ENCODE measurements at regions not wholly inside any gene's neighbourhood (a gene's known extent, or its start where the extent isn't known, plus 50 kb on each side); places are given as distances from the start of the nearest gene placed in this dataset.

DNA sequence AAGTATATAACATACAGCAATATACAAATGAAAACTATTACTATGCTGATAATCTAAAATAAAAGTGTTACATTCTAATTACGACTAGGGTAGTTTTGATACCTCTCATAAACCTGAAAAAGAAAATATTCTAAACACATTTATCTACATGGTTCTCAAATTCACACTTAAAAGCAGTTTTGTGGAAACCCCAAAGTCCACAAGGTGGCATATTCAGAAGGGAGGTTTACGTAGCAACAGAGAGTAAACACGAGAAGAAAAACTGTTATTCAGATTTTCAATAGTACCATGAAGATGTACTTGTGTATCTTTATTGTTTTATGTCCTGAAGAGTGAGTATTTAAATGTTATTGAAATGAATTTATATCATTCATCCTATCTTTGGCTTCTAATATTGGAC lies 275.9 kb upstream of the KLHL1 start:
- no peak for DNase-seq (ENCODE audit: low spot score)

DNA sequence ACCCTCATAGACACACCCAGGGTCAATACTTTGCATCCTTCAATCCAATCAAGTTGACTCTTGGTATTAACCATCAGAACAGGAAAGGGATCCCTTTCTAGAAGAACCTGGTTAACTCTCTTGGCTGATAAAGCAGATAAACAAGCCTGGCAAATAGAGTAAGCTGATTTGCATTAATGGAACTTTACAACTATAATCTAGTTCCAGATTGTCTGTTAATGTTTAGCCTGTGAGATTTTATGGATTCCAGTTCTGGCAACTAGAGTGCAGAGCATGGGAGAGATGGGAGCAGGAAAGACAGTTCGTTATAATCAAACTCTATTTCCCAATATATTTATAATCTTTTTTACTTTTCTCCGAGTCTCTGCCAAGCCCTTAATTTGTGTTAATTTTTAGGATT lies 272.6 kb upstream of the KLHL1 start:
- no peak for DNase-seq (ENCODE audit: low spot score)

DNA sequence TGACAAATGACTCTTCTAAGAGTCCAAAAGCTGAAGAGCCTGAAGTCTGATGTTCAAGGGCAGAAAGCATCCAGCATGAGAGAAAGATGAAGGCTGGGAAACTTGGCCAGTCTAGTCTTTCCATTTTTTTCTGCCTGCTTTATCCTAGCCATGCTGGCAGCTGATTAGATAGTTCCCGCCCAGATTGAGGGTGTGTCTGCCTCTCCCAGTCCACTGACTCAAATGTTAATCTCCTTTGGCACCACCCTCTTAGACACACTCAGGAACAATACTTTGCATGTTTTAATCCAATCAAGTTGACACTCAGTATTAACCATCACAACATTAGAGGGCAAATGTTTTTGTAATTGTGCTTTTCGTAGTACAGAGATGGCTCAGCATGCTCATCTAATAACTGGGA lies 267.5 kb upstream of the KLHL1 start:
- no peak for DNase-seq (ENCODE audit: low spot score)

DNA sequence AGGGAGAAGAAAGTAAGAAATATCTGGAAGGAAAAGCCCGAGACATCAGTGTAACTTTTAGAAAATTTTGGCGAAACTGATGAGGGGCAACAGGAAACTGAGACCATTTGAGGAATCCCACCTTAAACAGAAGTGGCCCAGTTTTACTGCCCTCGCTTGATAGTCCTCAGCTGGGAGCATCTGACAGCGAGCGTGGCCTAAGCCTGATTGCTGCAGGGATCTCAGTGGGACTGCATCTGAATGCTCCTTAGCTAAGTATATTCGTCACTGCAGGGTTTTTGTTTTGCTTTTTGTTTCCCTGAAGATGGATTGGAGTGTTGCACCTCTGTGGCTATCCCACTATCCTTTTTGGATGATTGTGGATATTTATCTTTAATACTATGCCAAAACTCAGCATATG lies 262.7 kb upstream of the KLHL1 start:
- no peak for DNase-seq (ENCODE audit: low spot score)

DNA sequence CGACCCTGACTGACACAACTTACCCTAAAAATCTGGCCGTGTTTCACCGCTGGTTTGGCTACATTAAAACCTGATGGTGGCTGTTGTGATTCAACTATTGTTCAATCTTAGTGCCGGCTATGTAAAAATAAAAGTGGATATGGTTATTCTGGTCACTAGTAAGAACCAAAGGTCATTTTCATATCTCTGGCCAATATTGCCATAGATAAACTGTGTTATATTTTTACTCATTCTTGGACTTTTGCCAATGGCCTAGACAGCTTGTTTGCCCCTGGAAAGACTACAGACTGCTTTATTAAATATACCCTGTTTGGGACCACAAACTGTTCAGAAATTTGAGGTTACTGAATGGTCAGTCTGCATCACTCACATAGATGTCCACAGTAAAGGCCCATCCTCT lies 258.5 kb upstream of the KLHL1 start:
- no peak for DNase-seq (ENCODE audit: low spot score)

DNA sequence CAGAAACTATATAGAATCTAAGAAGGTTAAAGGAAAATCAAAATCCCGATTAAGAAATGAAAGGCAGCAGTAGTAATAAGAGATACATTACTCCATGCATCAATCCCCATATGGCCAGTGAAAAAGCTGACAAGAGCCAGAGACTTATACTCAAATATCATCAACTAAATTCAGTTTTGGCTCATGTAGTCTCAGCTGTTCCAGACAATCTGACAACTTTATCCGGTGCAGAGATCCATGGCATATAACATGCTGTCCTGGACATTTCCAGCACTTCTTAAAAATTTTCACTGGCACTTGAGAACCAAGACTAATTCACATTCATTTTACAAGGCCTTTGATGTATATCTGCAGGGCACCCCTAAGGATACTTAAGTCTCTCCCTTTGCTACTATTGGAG lies 255.7 kb upstream of the KLHL1 start:
- no peak for DNase-seq (ENCODE audit: low spot score)

DNA sequence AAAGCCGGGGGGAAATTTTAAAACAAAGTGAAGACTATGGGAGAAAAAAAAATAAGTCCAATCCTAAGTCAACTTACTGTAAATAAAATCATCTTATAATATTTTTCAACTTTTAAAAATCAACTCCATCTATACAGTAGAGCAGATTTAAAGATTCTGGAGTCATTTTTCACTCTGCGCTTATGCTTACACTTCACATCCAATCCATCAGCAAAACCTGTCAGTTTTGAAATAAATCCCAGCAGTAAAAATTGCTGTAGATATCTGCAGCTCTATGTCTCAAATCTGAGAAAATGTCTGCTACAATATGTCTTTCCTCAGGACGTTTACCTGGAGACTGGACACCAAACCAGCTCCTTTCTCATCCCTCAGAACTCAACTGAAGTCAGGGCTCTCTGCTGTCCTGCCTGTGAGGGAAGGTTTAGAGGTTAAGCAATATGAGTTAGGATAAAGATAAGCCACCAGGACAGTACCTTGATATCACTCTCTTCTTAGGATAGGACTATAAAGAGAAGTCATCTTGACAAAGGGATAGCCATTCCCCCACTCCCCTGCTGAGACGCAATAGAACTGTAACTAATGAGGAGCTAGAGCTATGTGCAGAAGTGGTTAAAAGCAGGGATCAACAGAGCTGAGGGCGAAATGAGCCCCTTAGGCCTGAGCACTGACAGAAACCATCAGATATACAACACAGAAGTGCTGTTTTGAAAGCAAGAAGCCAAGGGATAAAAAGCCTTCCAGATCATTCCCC lies 254.7 kb upstream of the KLHL1 start:
- DNase-seq (ENCODE audit: low spot score), result no peak

DNA sequence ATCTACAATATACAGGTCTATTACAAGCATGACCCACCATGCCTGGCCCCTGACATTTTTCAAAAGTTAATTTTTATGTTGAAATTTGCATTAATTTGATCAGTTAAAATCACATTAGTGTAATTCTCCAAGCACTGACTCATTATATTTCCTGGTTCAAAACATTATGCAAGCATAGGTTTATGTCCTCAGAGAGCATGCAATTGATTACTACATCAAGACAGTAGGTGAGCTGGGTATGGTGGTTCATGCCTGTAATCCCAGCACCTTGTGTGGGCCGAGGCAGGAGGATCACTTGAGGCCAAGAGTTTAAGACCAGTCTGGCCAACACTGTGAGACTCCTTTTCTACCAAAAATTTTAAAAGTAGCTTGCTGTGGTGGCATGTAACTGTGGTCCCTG lies 248.8 kb upstream of the KLHL1 start:
- DNase-seq (ENCODE audit: low spot score), result no peak

DNA sequence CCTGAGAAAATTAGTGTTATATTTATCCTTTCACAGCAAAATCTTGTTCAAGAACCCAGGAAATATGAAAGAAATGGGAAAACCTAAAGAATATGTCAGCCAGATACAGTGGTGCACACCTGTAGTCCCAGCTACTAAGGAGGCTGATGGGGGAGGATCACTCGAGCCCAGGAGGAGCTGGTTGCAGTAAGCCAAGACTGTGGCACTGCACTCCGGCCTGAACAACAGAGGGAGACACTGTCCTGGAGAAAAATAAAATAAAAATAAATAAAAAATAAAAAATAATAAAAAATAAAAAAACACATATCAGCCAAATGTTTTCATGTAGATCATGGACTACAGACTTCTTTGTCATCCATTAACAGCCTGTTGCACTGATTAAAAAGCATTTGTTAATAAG lies 244.8 kb upstream of the KLHL1 start:
- DNase-seq (ENCODE audit: low spot score), result no peak

DNA sequence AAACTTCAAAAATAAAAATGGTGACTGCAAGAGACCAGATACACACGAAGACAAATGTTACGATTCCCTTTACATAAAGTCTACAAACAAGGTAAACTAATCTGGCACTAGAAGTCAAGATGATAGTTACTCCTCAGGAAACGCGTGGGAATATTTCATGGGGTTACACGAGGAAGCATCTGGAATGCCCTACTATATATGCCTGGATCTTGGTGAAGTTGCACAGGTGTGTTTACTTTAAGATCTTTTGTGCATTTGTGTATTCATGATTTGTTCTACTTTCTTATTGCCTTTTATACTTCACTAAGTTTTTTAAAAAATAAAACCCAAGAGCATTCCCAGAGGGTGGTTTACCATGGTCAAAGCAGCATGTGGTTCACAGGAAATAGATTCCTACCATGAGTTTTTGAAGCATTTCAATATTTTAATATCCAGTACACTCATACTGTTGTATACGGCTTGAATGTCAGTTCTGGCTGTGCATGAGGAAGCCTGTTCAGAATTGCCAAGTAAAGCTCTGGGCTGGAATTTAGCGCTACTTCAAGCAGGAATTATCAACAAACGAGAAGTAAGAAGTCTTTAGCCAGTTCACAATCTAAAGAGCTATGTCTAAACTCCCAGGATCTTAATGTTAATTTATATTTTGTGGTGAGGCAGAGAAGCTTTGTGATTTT lies 239.8 kb upstream of the KLHL1 start:
- no peak for DNase-seq (ENCODE audit: low spot score)

DNA sequence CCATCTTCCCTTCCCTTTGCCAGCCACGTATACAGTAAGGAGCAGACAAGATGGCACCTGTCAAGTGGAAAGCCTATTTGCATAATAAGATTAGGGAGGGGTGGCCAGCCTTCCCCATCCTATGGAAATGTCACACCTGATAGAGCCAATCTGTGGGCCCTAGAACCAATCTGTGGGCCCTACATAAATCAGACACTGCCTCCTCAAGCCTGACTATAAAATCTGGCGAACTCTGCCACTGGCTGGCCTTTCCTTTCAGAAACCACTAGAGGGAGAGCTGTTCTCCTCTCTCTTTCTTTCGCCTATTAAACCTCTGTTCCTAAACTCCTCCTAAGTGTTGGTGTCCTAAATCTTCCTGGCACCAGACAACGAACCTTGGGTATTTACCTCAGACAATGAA lies 231.5 kb upstream of the KLHL1 start:
- DNase-seq (ENCODE audit: low spot score), result peak; percentile 42

DNA sequence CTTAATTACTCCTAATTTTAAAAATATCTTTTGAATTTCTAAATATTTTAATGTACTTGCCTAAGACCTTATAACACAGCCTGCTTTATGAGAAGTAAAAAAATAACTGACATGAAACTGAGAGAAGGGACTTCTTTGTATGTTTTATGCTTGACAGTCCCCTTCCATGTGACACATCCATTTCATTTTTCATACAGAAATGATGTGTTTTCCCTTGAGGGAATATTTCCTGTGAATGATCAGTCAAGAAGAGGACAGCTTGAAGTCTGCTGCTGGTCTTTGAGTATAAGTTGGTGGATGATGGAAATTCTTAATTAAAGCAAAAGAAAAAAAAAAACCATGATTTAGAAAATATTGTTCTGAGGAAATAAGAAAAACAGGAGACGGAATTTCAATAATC lies 230.4 kb upstream of the KLHL1 start:
- no peak for DNase-seq (ENCODE audit: low spot score)

DNA sequence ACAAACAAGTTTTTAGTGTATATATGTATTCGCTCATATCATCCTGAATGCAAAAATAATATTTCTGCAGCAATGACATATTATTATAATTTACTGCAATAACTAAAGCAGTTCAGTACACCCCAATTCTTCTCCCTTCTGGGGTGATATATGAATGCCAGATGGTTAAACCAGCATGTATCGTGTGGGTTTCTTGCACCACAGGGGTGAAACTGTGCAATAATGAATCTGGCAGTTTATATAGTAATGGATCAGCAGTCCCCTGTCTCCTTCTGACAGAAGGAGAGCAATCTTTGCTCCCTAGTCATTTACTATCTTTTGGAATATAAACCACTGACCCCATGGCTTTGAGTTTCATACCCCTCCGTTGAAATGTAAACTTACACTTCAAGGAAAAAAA lies 228.6 kb upstream of the KLHL1 start:
- no peak for DNase-seq (ENCODE audit: low spot score)

DNA sequence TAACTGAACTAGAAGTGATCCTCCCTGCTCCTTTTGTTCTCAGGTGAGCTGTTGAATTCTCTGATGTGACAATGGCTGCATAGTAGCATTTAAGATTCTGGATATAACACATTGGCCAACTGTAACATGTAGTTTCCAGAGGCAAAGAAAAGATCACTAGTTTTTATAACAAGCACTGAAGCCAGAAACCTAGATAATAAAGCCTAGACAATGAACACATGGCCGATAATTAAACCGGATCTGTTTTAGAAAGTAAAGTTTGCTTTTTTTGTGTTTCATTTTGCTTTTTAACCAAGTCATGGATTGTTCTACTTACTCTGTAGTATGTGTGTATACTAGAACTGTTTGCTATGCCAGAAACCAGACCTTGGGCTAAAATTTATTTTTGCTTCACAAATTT lies 225.5 kb upstream of the KLHL1 start:
- DNase-seq (ENCODE audit: low spot score), result no peak

DNA sequence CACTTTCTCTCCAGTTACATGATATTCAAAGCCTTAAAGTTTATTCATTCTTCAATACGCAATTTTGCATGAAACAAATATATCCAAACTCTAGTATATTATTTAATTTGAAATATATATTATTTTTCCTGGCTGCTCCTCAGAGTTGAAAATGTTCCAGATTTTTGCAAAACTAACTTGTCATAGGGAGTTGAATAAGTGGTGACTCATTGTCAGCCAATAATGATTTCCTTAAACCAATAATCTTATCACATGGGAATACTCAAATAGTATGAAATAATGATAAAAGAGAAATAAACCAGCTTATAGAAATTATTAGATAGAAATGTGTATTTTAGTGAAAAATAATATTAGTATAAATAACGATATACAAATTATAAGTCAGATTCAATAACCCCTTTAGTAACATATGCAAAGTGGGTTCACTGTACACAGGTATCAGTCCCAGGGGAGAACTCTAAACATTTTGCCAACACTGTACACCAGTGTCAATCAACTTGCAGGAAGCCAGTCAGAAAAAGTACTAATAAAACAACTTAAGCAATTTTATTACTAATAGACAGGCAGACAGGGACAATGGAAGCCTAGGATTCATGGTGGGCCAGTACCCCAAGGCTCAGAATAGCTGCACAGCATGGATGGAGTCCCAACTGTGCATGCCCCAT lies 222.6 kb upstream of the KLHL1 start:
- DNase-seq (ENCODE audit: low spot score), result no peak

DNA sequence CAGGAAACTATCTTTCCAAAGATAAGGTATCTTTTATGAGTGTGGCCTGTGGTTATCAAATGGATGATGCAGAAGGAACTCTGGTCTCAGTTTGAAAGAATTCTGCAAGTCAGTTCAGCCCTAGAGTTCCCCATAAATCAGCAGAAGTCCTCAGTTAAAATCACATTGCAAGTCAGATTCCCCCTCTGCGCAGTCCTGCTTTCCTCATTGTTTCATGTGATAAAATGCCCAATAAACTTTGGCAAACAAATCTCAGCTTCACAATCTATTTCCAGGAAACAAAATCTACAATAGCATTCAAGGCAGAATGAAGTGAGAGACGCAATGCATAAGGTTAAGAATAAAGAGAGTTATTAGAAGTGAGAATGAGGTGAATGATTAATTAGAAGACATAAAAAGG lies 216.3 kb upstream of the KLHL1 start:
- DNase-seq (ENCODE audit: low spot score), result no peak

DNA sequence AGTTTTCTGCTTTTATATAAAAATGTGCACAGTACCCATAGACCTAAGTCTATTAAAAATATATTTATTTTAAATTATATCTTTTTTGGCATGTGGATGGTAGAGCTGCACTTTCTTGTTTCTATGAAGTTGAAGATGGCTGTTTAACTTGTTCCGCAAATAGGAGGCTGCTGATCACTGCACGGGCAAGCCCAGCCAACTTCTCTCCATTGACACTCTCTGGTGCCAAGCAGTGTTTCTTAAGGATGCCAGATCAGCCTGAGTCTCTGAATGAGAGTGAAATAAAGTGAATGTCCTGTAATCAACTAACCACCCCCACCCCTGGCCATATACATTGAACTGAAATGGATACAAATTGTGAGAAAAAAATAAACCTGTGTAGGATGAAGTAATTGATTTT lies 202.9 kb upstream of the KLHL1 start:
- DNase-seq (ENCODE audit: low spot score), result no peak

DNA sequence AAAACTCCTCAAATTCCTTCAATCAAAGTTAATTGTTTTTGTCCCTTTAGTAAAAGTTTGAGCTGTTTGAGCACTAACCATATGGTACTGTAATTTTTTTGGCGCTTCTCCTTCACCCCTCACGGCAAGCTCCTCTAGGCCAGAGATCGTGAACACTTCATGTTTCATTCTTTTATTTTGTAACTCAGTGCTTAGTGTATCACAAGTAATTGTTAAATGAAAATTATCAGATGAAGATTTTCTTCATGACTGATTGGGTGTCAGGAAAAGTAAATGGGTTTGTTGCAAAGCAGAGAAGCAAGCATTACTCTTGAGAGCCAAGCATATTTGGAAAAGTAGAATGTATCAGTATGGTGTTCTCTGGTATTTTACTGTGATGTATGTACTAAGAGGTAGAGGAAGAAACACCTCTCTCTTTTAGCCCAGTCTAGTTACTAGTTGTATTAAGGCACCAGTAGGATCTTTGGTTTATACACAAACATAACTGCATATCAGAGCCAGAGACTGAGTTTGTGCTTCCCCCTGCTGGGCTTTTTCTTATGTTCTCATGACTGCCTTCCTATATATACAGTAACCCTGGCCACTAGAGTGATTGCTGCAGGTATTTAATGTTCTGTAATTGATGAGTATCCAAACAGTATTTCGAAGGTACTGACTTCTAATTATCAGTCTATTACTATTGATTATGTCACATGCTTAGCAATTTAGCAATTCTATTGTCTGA lies 202.3 kb upstream of the KLHL1 start:
- DNase-seq (ENCODE audit: low spot score), result peak; percentile 66

DNA sequence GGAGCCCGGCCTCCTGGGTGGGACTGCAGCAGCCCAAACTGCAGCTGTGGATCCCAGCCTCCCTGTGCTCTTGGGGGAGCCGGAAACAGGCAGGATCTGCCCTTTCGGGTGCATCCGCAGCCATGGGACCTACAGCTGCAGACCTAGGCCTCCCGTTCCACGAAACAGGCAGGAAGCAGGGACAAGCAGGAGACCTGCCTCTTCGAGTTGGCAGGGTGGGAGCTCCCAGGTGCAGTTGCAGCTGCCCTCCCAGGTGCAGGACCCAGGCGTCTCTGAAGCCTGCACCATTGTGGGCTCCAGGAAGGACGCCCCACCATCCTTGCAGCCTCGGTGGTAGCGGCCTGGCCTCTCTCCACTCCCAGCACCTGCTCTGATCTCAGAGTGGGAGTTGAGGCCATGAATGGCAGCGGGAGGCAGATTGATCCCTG lies 189.0 kb upstream of the KLHL1 start:
- no peak for DNase-seq (ENCODE audit: low spot score)

DNA sequence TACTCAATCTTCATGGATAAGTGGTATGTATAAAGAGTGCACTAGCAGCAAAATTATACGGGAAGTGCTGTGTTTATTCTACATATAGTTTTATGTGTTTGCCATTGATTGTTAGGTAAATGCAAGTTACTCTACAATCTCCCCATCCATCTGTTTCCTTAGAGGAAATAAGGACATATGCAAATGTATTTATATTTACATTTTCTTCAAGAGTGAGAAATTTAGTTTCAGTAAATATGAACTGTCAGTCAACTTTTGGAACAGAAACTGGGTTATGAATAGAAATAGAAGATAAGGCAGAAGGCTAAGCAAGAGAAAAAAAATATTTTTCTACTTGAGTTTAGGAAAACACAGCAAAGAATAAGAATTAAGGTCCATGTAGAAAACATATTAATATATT lies 176.1 kb upstream of the KLHL1 start:
- DNase-seq (ENCODE audit: low spot score), result no peak

DNA sequence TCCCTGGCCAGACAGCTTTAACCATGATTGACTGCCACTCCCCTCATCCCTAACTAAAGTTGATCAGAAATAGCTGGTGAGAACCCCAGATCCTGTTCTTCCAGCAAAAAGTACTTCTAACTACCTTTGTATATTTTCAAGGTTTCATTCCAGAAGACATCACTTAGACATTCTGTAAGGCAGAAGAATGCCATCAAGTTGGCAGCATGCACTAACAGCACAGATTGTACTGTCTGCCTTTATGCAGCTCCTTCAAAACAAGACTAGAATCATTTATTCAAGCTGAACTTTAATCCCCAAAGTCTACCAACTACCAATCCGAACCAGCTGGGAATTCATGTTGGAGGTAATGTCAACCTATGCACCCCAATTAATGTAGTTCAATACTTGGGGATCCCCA lies 167.6 kb upstream of the KLHL1 start:
- DNase-seq (ENCODE audit: low spot score), result no peak

DNA sequence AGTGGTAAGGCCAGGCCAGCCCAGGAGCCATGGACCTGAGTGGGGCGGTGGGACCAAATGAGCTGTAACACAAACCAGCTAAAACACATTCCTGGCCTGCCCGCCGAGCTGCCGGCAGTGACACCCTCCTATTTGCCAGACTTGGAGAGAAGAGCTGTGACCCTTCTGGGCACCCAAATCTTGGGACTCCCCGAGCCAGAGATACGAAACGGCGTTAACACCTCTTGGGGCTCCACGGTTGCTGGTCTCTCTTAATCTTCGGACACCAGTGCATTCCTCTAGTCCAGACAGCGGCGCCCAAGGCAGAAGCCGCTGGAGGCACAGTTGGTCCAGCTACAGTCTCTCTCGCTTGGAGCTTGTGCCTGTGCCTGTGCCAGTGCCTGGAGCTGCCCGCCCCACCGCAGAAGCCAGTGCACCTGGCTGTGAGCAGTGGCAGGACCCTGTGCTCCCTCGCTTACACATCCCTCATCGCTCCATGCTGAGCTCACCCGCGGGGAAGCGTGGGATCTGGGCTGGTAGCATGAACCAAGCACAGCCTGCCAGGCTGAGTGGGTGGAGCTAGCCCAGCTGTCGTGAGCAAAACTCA lies 147.2 kb upstream of the KLHL1 start:
- no peak for DNase-seq (ENCODE audit: low spot score)
